GM18526 (cell line): ENCODE measurements at regions not wholly inside any gene's neighbourhood (a gene's known extent, or its start where the extent isn't known, plus 50 kb on each side); places are given as distances from the start of the nearest gene placed in this dataset.

ENCODE experiments used
- POLR2A ChIP-seq: IDR thresholded peaks from 3 replicates; pipeline ENCODE4 v1.6.1; 2011; ENCODE audit not compliant: insufficient read length; ENCODE audit errors: extremely low read depth

DNA sequence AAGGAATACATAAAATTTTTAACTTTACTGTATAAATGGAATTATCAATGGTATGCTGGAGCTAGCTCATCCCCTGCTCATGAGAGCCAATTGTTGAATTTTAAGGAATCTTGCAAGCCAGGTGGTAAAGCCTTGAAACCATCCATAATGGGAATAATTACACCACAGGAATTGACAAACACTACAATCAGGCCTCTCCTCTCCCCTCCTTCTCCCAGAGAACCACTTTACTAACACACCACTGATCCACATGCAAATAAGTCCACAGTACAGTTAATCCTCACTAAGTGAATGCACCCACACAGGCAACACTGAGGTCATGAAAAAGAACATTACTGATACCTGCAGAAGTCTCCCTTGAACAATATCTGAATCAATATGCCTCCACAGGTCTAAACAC lies 140.5 kb downstream of the KLF12 start:
- no peak for TF ChIP-seq POLR2A

DNA sequence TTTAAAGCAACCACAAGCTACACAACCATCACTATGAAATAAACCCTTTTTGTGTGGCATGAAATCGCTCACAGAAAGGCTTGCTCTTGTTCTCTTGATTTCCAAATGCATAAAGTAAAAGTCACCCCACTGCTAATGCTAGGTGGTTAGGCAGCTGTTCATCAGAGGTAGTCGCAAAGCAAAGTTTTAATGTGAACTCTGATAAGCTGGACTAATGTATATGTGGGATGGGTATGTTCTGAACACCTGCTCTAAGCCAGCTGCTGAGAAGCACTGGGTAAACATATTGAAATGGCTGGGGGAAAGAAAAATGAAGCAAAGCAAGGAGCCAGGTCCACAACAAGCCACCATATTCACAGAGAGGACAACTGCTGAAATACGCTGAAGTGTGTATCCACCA lies 142.3 kb downstream of the KLF12 start:
- no peak for TF ChIP-seq POLR2A

DNA sequence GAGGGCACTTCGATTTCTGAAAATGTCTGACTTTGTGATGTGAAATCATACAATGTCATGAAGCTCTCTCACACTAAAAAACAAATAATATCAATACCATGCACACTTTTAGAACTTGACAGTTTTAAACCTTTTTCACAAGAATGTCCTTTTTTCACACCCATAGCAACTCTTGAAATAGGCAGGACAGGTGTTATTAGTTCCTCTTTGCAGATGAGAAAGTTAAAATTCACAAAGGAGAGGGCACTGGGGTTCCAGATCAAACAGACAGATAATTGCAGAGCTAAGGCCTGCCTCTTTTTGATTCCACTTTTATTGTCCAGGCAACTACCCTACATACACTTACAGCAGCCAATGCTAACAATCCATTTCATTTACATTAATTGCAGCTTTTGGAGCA lies 142.8 kb downstream of the KLF12 start:
- no peak for TF ChIP-seq POLR2A

DNA sequence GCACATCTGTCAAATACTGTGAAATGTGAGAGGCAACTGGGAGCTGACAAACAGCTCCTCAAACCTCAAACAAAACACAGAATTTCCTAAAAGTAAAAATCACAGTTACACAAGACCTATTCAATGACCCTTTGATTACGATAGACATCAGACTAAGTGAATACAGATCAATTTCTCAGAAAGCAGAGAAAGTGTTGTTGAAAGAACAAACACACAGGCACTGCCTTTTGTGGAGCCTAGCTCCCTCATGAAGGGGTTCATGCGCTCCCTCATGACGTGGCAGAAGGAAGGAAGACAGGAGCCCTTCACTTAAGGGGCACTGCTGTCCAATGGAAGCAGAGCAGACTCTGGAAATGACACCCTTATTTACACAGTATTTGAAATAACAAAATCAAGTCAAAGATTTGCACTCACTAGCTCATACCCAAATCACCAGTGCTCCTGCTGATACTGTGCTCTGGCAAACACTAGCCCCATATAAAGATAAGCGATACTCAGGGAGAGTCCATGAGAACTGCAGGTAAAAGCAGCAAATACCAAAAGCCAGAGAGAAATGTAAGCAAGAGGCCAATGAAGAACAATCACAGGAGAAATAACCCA lies 144.9 kb downstream of the KLF12 start:
- no peak for TF ChIP-seq POLR2A

DNA sequence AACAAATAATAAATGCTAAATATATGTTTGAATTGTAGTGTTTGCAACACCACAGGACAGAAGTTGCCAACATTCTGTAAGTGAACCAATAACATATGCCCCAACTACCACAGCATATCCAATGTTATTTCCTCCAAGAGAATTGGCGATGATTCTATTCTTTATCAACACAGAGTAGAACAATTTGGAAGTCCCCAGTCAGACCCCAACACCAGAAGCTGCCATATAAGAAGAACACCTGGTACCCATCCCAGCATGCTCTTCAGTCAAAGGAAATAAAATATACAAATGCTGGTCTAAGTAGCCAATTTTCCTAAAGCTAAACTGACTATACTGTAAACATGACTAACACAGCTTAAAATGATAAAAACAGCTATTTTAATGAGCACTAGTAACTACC lies 145.7 kb downstream of the KLF12 start:
- no peak for TF ChIP-seq POLR2A

DNA sequence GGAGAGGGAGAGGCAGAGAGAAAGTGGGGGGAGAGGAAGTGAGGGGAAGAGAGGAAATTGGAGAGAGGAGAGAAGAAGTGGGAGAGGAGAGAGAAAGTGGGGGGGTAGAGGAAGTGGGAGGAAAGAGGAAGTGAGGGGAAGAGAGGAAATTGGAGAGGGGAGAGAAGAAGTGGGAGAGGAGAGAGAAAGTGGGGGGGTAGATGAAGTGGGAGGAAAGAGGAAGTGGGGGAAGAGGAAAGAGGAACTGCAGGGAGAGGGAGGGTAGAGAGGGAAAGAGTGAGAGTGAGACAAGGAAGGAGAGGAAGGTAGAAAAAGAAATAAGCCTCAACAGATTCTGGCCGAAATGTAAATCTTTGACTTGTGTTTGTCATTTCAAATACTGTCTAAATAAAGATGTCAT lies 146.6 kb downstream of the KLF12 start:
- TF ChIP-seq POLR2A = no peak

DNA sequence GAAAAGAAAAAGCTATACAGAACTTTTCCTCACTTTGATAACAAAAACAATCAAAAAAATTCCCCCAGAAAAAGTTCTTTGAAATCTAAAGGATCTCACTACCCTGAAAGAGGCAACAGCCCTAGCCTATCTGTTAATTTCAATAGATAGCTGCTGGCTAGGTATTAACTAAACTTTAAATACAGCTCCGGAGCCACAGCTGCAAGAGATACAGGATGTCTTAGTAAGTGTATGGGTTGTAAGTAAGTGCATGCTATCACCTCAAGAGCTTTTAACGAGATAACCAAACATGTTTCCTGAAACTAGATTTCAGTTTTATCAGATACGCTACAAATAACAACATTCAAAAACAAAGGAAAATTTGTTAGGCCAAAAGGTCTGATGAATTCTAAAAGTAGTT lies 148.4 kb downstream of the KLF12 start:
- TF ChIP-seq POLR2A = no peak

DNA sequence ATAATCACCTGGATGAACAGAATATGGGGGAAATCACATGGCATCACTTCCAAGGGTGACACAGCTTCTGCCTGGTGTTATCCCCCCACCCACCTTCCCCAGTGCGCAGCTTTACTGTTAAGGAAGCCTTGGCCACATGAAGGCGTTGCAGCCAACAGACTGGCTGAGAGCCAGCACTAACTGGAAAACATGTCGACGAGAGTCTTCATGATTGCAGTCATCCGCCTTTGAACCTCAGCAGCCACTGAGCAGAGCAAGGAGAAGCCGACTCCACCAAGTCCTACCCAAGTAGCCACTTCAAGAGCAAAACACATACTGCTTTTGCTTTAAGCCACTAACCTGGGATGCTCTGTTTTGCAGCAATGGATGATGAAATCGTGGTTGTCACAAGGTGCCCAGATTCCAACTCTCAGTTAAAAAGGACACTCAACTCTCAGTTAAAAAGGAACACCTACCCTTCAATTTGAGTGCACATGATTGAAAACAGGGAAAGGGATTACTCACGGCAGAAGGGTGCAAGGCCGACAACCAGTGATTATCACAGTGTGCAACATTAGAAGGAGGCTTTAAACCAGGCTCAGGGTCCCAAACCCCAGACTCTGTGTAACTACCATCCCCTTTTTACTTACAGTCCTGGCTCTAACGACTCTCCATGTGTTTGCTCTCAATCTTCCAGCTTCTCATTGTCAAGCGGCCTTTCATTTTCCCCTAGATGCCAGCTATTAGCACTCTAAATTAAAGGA lies 149.1 kb downstream of the KLF12 start:
- TF ChIP-seq POLR2A = no peak

DNA sequence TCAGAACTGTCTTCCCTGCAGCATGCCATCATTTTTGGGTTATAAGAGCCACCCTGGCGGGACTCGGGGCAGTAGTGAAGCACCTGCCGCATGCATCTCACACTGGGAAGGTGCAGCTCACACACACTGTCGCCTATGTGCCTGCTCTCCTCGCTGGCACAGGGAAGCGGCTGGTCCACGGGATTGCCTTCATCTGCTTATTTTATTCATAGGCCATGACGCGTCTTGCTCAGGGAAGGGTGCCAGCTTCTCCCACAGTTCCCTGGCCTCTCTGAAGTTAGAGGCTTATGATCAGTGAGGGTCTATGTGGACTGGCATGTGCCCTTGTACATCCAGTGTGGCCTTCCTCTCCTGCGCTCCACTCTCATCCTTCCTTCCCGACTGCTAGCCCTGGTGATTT lies 150.0 kb downstream of the KLF12 start:
- no peak for TF ChIP-seq POLR2A

DNA sequence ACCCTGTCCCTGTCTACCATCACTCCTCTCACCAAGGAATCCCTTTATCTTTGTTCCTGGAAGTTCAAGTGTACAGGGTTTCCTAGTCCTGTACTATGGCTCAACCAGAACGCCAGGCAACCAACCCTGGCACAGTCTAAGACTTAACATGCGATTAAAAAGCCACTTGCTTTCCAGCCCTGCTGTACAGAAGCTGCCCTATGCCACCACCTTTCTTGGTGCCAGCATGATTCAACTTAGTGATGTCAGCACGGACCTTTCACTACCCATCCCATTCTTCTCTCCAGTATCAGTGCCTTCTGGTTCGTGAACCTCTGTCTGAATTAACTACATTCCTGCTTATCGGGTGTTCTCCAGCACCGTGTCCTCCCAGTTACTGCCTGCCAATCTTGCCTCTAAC lies 151.1 kb downstream of the KLF12 start:
- TF ChIP-seq POLR2A = no peak

DNA sequence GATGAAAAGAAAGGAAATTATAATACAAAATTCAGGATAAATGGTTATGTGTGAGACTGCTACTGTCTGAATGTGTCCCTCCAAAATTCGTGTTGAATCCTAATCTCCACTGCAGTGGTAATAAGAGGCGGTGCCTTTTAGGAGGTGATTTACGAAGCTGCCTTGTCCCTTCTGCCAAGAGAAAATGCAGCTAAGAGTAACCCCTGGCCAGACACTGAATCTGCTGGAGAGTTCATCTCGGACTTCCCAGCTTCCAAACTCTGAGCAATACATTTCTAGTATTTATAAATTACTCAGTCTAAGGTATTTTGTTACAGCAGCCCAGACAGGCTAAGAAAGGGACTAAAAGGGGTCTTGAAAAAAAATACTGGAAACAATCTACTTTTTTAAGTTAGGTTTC lies 152.6 kb downstream of the KLF12 start:
- no peak for TF ChIP-seq POLR2A

DNA sequence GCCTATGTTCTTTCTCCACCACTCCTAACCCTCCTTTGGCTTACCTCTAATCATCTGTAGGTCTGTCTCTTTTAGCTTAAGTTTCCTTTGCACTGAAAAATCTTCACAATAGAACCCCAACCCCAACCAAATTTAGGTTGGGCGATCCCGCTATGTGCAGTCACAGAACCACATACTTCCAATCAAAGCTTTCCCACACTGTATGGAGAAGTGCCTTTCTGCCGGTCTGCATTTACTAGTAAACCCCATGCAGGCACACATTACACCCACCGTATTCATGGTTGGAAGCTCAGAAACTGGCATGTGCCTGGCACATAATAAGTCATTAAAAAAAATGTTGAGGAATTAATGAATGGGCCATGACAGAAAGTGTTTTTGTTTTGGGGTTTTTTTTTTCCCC lies 158.4 kb downstream of the KLF12 start:
- TF ChIP-seq POLR2A = no peak

DNA sequence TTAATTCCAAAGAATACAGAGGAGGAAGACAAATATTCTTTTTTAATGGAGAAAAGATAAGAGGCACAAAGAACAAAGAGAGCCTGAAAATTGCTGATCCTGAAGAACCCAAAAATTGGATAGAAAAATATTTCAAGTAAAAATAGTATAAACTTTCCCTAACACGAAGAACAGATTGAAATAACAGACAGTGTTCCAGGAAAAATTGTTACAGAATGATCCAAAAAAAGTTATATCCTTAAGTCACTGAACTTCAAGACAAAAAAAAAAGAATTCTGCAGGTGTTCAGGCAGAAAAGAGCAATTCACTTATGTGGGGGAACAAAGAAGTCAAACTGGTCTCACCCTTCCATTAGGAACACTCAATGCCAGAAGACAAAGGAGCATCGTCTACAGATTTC lies 160.2 kb downstream of the KLF12 start:
- TF ChIP-seq POLR2A = no peak

DNA sequence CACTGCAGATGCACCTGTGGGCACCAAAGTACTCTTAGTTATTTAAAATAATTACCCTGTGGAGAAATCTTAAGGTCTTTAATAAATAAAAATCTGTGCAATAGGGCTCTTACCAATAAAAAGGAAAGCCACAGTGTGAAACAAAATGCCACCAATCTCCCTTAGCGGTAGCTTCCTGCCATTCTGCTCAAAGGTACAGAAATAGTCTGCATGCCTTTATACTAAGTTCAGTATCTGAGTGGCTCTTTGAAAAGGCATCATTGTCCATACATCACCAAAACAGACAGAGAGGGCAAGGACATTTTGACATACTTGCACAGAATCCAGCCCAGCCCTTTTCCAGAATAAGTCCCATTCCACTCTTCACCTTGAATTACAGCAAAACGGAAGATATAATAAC lies 161.0 kb downstream of the KLF12 start:
- TF ChIP-seq POLR2A = no peak

DNA sequence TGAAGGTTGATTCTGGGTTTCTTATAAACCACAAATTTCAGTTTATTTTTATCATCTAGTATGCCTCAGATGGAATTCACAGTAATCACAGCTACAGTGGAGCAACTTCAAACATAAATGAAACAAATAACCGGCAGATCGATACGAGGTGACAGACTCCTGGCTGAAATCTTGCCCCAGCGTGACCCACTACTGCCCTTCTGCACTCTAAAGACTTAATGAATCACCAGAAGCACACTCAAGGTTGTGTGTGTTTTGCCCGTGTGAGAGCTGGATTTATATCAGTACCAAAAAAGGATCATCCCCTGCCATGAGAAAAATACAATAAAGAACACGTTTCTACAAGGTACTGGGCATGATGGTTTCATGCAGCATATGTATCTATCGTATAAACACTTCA lies 161.7 kb downstream of the KLF12 start:
- no peak for TF ChIP-seq POLR2A

DNA sequence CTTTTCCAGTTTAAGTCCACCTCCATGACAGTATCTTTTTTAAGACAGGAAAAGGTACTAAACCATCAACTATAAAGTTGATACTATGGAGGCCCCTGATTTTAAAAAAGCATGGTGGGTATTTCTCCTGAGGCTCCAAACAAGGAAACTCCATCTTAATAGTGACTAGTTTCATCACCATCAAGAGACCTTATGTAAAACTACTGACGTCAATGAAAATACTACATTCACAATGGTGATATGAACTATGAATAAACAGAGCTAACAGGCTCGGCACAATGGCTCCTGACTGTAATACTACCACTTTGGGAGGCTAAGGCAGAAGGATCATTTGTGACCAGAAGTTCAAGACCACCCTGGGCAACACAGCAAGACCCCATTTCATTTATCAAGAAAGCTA lies 162.7 kb downstream of the KLF12 start:
- TF ChIP-seq POLR2A = no peak

DNA sequence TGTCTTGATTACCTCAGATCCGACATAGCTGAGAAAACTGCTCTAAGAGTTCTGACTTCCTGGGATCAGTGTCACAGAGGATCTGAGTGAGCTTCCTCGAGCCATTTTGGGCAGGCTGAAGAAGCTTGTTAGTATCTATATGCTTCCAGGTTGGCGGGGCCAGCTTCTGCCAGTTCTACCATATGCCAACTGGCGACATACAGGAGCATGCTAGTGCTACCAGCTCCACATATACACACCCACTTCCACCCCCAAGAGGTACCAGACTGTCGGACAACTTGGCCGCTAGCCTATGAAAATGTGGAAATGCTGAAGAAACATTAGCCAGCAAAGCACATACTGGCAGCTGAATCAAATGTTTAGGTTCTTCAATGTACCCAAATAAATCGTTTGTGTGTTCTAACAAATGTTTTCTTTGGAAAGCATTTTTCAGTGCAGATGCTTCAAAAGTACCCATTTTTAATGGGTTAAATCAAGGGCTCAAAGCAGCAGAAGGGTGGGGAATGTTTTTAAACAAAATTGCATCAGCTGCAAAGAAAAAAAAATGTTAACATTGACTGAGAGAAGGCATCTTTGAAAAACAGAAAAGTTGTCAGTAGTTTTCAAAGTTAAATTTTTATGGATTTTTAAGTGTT lies 163.7 kb downstream of the KLF12 start:
- no peak for TF ChIP-seq POLR2A
